HPDE6-E6E7 (cell line): ENCODE measurements at regions not wholly inside any gene's neighbourhood (a gene's known extent, or its start where the extent isn't known, plus 50 kb on each side); places are given as distances from the start of the nearest gene placed in this dataset.
A peak's percentile ranks its signal among the peaks of the same experiment; 100 is the strongest.
"Not testable (repeated sequence)": the region's sequence is repeated elsewhere in the genome, so short reads cannot be mapped to it uniquely, and the experiment has no call there.

Experiments used
- DNase-seq: peaks from one replicate; pipeline ENCODE4 v3.0.0; 2011; ENCODE audit warnings: missing footprints; ENCODE audit errors: extremely low spot score

GRCh38 chr4:56575820-56576429, 70.3 kb downstream of the ARL9 start:
- peak; percentile 22 for DNase-seq

- not testable (repeated sequence) for DNase-seq
Observed at GRCh38 chr4:56592417-56592816, 86.8 kb downstream of the ARL9 start.
